COLO668 (cell line): ENCODE measurements at regions not wholly inside any gene's neighbourhood (a gene's known extent, or its start where the extent isn't known, plus 50 kb on each side); places are given as distances from the start of the nearest gene placed in this dataset.
"Not testable (repeated sequence)": the region's sequence is repeated elsewhere in the genome, so short reads cannot be mapped to it uniquely, and the experiment has no call there.

Experiments
- DNase-seq: peaks from one replicate; lab custom pipeline; 2025; ENCODE audit not compliant: unreplicated experiment; lab: John Stamatoyannopoulos, UW

GRCh38 chr4:135464311-135464710, 1262.7 kb upstream of the PABPC4L start:
- DNase-seq: no peak

GRCh38 chr4:135447598-135447997, 1246.0 kb upstream of the PABPC4L start:
- not testable (repeated sequence) for DNase-seq

- no peak for DNase-seq
Measured at GRCh38 chr4:135434936-135435335, 1233.3 kb upstream of the PABPC4L start.

- DNase-seq: no peak
Measured at GRCh38 chr4:135429528-135429927, 1227.9 kb upstream of the PABPC4L start.

- no peak for DNase-seq
Measured at GRCh38 chr4:135418353-135418752, 1216.8 kb upstream of the PABPC4L start.

GRCh38 chr4:135412213-135412612, 1210.6 kb upstream of the PABPC4L start:
- DNase-seq: no peak

GRCh38 chr4:135411251-135411650, 1209.7 kb upstream of the PABPC4L start:
- no peak for DNase-seq

GRCh38 chr4:135409261-135409660, 1207.7 kb upstream of the PABPC4L start:
- DNase-seq: not testable (repeated sequence)

GRCh38 chr4:135408109-135408508, 1206.5 kb upstream of the PABPC4L start:
- DNase-seq: no peak

- not testable (repeated sequence) for DNase-seq
Measured at GRCh38 chr4:135406597-135406996, 1205.0 kb upstream of the PABPC4L start.

- no peak for DNase-seq
Measured at GRCh38 chr4:135385830-135386581, 1184.4 kb upstream of the PABPC4L start.

GRCh38 chr4:135383356-135384288, 1182.0 kb upstream of the PABPC4L start:
- no peak for DNase-seq

GRCh38 chr4:135382280-135382959, 1180.8 kb upstream of the PABPC4L start:
- DNase-seq: no peak

- no peak for DNase-seq
Measured at GRCh38 chr4:135372131-135372530, 1170.5 kb upstream of the PABPC4L start.

- DNase-seq: peak; percentile 1
Measured at GRCh38 chr4:135371137-135371536, 1169.5 kb upstream of the PABPC4L start.

- no peak for DNase-seq
Measured at GRCh38 chr4:135368831-135369230, 1167.2 kb upstream of the PABPC4L start.

GRCh38 chr4:135365065-135365464, 1163.5 kb upstream of the PABPC4L start:
- no peak for DNase-seq

- DNase-seq: no peak
Measured at GRCh38 chr4:135359128-135359527, 1157.5 kb upstream of the PABPC4L start.

GRCh38 chr4:135357091-135357490, 1155.5 kb upstream of the PABPC4L start:
- no peak for DNase-seq

GRCh38 chr4:135354876-135355275, 1153.3 kb upstream of the PABPC4L start:
- no peak for DNase-seq

GRCh38 chr4:135353008-135353407, 1151.4 kb upstream of the PABPC4L start:
- DNase-seq: no peak
